GM23338 (cell line): ENCODE measurements at regions not wholly inside any gene's neighbourhood (a gene's known extent, or its start where the extent isn't known, plus 50 kb on each side); places are given as distances from the start of the nearest gene placed in this dataset.
"Not testable (repeated sequence)": the region's sequence is repeated elsewhere in the genome, so short reads cannot be mapped to it uniquely, and the experiment has no call there.

Experiments used
- ATAC-seq: fragments of 200-7000 bp; cut with Tn5 transposase; 3 replicates; pipeline ENCODE4 v1.9.1; 2020
- DNase-seq: peaks from one replicate; pipeline ENCODE4 v3.0.0-alpha.2; 2015; ENCODE audit warnings: low spot score
- H2AFZ ChIP-seq: fragments of 200-600 bp; sonication (generic); 2 replicates; pipeline ENCODE4 v1.8.0; 2016; ENCODE audit warnings: antibody characterized with exemption, mild to moderate bottlenecking, moderate library complexity
- H3F3A ChIP-seq: fragments of 200-600 bp; sonication (generic); replicated peaks from 2 replicates; pipeline ENCODE4 v1.8.0; 2017; ENCODE audit warnings: antibody characterized with exemption, mixed run types, low read depth
- H3K27ac ChIP-seq: fragments of 200-600 bp; sonication (generic); 2 replicates; pipeline ENCODE4 v1.6.1; 2016; ENCODE audit warnings: low read depth
- H3K27me3 ChIP-seq: fragments of 200-600 bp; sonication (generic); 2 replicates; pipeline ENCODE4 v1.8.0; 2016; ENCODE audit warnings: mild to moderate bottlenecking, mixed run types, moderate library complexity; ENCODE audit not compliant: insufficient read depth
- H3K36me3 ChIP-seq: fragments of 200-600 bp; sonication (generic); 2 replicates; pipeline ENCODE4 v1.8.0; 2016; ENCODE audit warnings: mild to moderate bottlenecking; ENCODE audit not compliant: insufficient read depth
- H3K4me1 ChIP-seq: fragments of 200-600 bp; sonication (generic); 2 replicates; pipeline ENCODE4 v1.8.0; 2016; ENCODE audit warnings: mild to moderate bottlenecking, moderate library complexity; ENCODE audit not compliant: insufficient read depth
- H3K4me2 ChIP-seq: fragments of 200-600 bp; sonication (generic); 2 replicates; pipeline ENCODE4 v1.7.1; 2017; ENCODE audit warnings: mixed run types
- H3K4me3 ChIP-seq: fragments of 200-600 bp; sonication (generic); 2 replicates; pipeline ENCODE4 v1.6.1; 2016; ENCODE audit warnings: mixed run types
- H3K79me2 ChIP-seq: fragments of 200-600 bp; sonication (generic); replicated peaks from 2 replicates; pipeline ENCODE4 v1.8.0; 2017; ENCODE audit warnings: mild to moderate bottlenecking; ENCODE audit not compliant: insufficient read depth
- H3K9me2 ChIP-seq: fragments of 200-600 bp; sonication (generic); 2 replicates; pipeline ENCODE4 v1.8.0; 2017; ENCODE audit not compliant: insufficient read depth
- H4K20me1 ChIP-seq: fragments of 200-600 bp; sonication (generic); replicated peaks from 2 replicates; pipeline ENCODE4 v1.8.0; 2017; ENCODE audit warnings: mild to moderate bottlenecking; ENCODE audit not compliant: insufficient read depth
- H3K27ac Mint-ChIP-seq: 2 replicates; pipeline ENCODE4 v1.8.0; 2020; ENCODE audit warnings: inconsistent platforms, mild to moderate bottlenecking, moderate library complexity, mixed read lengths
- H3K27me3 Mint-ChIP-seq: 3 replicates; pipeline ENCODE4 v1.8.0; 2022; ENCODE audit warnings: low read depth, mild to moderate bottlenecking, moderate library complexity, mixed read lengths, inconsistent platforms; ENCODE audit not compliant: insufficient read depth, poor library complexity
- H3K36me3 Mint-ChIP-seq: 3 replicates; pipeline ENCODE4 v1.8.0; 2021; ENCODE audit warnings: low read depth, mild to moderate bottlenecking, inconsistent platforms, moderate library complexity, mixed read lengths
- H3K4me1 Mint-ChIP-seq: 3 replicates; pipeline ENCODE4 v1.8.0; 2020; ENCODE audit warnings: mild to moderate bottlenecking, inconsistent platforms, mixed read lengths
- H3K4me3 Mint-ChIP-seq: 3 replicates; pipeline ENCODE4 v1.8.0; 2021; ENCODE audit warnings: moderate library complexity, mild to moderate bottlenecking, inconsistent platforms, mixed read lengths
- H3K9me3 Mint-ChIP-seq: 3 replicates; pipeline ENCODE4 v1.8.0; 2020; ENCODE audit warnings: moderate library complexity, mild to moderate bottlenecking, inconsistent platforms, mixed read lengths
- CREB1 ChIP-seq: fragments of 250-450 bp; sonication (Bioruptor Pico); IDR thresholded peaks from 2 replicates; pipeline ENCODE4 v1.5.0; 2020; ENCODE audit warnings: low read depth, mild to moderate bottlenecking, moderate library complexity
- EZH2phosphoT487 ChIP-seq: fragments of 200-600 bp; sonication (generic); IDR thresholded peaks from one replicate; pipeline ENCODE4 v1.8.1; 2018; ENCODE audit warnings: antibody characterized with exemption; ENCODE audit not compliant: unreplicated experiment
- NANOG ChIP-seq: IDR thresholded peaks from 2 replicates; pipeline ENCODE4 v1.6.1; 2016; ENCODE audit warnings: antibody characterized with exemption, borderline replicate concordance
- STAT1 ChIP-seq: IDR thresholded peaks from one replicate; pipeline ENCODE4 v1.6.1; 2016; ENCODE audit warnings: antibody characterized with exemption; ENCODE audit not compliant: unreplicated experiment
- ZNF331 ChIP-seq: fragments of 250-450 bp; sonication (Bioruptor Pico); IDR thresholded peaks from 2 replicates; pipeline ENCODE4 v1.5.0; 2020; ENCODE audit warnings: low read depth, mild to moderate bottlenecking, moderate library complexity
- TF ChIP-seq, protein P1 (sequence below): IDR thresholded peaks from 2 replicates; pipeline ENCODE4 v1.6.1; 2016; ENCODE audit warnings: antibody characterized with exemption
- TF ChIP-seq, protein P2 (sequence below), 2 experiments: fragments of 200-600 bp in 1 of 2; sonication (generic) in 1 of 2; conservative IDR thresholded peaks; 2 replicates each; pipeline versions ENCODE4 v1.5.1 to v1.6.1; 2016 to 2017; ENCODE audit warnings: antibody characterized with exemption in 2 of 2, low read depth in 2 of 2, mild to moderate bottlenecking in 2 of 2, moderate library complexity in 1 of 2
- TF ChIP-seq, protein P3 (sequence below): IDR thresholded peaks from one replicate; pipeline ENCODE4 v1.6.1; 2018; ENCODE audit warnings: antibody characterized with exemption; ENCODE audit not compliant: unreplicated experiment

DNA sequence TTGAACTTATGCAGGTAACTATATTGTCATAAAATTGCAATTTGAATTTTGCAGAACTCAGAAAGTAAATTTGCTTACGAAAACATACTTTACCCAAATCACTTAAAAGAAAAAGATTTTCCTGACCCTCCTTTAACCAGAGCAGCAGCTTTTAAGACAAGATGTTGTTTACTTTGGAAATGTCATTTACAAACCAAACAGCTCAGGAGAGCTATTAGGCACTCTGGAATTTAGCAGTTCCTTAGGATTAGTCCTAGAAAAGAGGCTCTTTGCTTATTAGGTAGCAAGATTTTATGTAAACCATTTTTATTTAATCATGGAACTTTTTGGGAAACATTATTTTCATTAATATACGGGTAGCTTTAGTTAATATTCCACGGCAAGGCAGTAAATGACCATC lies 765.7 kb upstream of the POU3F4 start:
- Histone ChIP-seq H3K36me3 (no peaks in the 10 kb centered on the region), H3K79me2 (no peaks in the 10 kb centered on the region), H4K20me1 (no peaks in the 10 kb centered on the region), H3K9me2 (no peaks in the 10 kb centered on the region), H3K4me3 (no peak overlapping the region), H3K27me3 (no peaks in the 10 kb centered on the region), H3K27ac (0 out of 2 replicates have a peak overlapping the region, but pooled peaks have one; percentile 9), H2AFZ (no peak overlapping the region), H3K4me1 (0 out of 2 replicates have a peak, but pooled peaks cover 3% of the 10 kb centered on the region), H3F3A (no peaks in the 10 kb centered on the region), H3K4me2 (no peak overlapping the region; the same call in 1 of the 2 replicates)
- Mint-ChIP-seq H3K27me3 (peaks cover 7% of the 10 kb centered on the region), H3K27ac (no peak overlapping the region), H3K4me1 (peaks cover 3% of the 10 kb centered on the region; the same call in 2 of the 3 replicates), H3K9me3 (peaks cover 5% of the 10 kb centered on the region), H3K4me3 (no peak overlapping the region), H3K36me3 (peaks cover 6% of the 10 kb centered on the region; the same call in 2 of the 3 replicates)
- no peak for DNase-seq
- ATAC-seq: no peak
- TF ChIP-seq NANOG (no peak), EZH2phosphoT487 (no peak), ZNF331 (CRISPR knock-in tag) (no peak), CREB1 (CRISPR knock-in tag) (no peak), STAT1 (no peak)
- TF ChIP-seq, protein P1, sequence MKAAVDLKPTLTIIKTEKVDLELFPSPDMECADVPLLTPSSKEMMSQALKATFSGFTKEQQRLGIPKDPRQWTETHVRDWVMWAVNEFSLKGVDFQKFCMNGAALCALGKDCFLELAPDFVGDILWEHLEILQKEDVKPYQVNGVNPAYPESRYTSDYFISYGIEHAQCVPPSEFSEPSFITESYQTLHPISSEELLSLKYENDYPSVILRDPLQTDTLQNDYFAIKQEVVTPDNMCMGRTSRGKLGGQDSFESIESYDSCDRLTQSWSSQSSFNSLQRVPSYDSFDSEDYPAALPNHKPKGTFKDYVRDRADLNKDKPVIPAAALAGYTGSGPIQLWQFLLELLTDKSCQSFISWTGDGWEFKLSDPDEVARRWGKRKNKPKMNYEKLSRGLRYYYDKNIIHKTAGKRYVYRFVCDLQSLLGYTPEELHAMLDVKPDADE: no peak
- TF ChIP-seq, protein P2, sequence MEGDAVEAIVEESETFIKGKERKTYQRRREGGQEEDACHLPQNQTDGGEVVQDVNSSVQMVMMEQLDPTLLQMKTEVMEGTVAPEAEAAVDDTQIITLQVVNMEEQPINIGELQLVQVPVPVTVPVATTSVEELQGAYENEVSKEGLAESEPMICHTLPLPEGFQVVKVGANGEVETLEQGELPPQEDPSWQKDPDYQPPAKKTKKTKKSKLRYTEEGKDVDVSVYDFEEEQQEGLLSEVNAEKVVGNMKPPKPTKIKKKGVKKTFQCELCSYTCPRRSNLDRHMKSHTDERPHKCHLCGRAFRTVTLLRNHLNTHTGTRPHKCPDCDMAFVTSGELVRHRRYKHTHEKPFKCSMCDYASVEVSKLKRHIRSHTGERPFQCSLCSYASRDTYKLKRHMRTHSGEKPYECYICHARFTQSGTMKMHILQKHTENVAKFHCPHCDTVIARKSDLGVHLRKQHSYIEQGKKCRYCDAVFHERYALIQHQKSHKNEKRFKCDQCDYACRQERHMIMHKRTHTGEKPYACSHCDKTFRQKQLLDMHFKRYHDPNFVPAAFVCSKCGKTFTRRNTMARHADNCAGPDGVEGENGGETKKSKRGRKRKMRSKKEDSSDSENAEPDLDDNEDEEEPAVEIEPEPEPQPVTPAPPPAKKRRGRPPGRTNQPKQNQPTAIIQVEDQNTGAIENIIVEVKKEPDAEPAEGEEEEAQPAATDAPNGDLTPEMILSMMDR (conservative IDR thresholded peaks at IDR 0.05; ENCODE audit: low read depth in 2 of 2): no peak

DNA sequence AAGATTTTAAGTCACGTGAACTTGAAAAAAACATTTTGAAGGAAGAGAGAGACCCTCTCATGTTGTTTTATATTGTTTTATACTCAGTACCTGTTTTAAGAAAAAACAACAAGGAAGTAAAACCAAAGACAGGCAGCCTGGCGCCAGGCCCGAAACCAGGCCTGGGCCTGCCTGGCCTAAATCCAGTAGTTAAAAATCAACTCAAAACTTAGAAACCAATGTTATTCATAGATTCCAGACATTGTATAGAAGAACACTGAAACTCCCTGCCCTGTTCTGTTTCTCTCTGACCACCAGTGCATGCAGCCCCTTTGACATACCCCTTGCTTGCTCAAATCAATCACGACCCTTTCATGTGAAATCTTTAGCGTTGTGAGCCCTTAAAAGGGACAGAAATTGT lies 762.4 kb upstream of the POU3F4 start:
- H3K27me3 ChIP-seq, H2AFZ ChIP-seq, H3F3A ChIP-seq, H3K79me2 ChIP-seq, H3K4me3 ChIP-seq, H3K4me3 Mint-ChIP-seq, H4K20me1 ChIP-seq, H3K27me3 Mint-ChIP-seq, H3K27ac ChIP-seq, H3K27ac Mint-ChIP-seq, H3K4me1 ChIP-seq, H3K9me3 Mint-ChIP-seq, H3K4me1 Mint-ChIP-seq, DNase-seq, ATAC-seq, H3K9me2 ChIP-seq, H3K4me2 ChIP-seq, H3K36me3 ChIP-seq: not testable (repeated sequence)
- peaks cover 11% of the 10 kb centered on the region; the same call in 2 of the 3 replicates for H3K36me3 Mint-ChIP-seq

DNA sequence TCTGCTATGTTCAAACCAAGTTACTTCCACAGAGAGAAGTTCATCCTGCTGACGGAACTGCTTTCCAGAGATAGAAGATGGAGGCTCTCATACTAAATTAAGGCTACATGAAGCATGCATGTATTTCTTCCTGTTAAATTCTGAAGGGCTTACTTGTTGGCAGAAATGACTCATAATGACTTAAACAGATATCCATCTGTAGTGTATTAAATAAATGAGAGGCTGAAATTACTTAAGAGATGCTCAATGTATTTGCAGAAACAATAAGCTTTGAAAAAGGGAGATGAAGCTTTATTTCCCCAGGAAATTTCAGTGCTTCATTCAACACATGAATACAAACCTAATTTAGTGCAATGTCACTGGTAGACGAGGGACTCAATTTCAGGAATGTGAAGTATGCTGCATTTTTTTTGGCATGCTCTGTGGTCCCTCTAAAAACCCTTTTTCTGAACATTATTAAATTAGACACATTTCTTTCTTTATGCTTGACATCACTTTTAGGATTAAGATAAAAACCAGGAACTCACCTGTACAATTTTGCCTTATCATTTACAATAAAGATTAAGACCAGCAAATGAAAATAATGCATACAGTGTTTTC lies 759.1 kb upstream of the POU3F4 start:
- Histone ChIP-seq H3F3A (no peaks in the 10 kb centered on the region), H3K4me1 (no peaks in the 10 kb centered on the region), H3K27me3 (no peaks in the 10 kb centered on the region), H3K9me2 (no peaks in the 10 kb centered on the region), H3K36me3 (no peaks in the 10 kb centered on the region), H2AFZ (no peak overlapping the region), H4K20me1 (no peaks in the 10 kb centered on the region), H3K27ac (no peak overlapping the region), H3K4me3 (no peak overlapping the region), H3K4me2 (no peak overlapping the region), H3K79me2 (no peaks in the 10 kb centered on the region)
- Mint-ChIP-seq H3K4me1 (peaks cover 4% of the 10 kb centered on the region; the same call in 1 of the 3 replicates), H3K4me3 (no peak overlapping the region), H3K27me3 (peaks cover 2% of the 10 kb centered on the region), H3K36me3 (peaks cover 11% of the 10 kb centered on the region; the same call in 2 of the 3 replicates), H3K9me3 (peaks cover 8% of the 10 kb centered on the region), H3K27ac (no peak overlapping the region)
- ATAC-seq: no peak
- TF ChIP-seq, protein P3, sequence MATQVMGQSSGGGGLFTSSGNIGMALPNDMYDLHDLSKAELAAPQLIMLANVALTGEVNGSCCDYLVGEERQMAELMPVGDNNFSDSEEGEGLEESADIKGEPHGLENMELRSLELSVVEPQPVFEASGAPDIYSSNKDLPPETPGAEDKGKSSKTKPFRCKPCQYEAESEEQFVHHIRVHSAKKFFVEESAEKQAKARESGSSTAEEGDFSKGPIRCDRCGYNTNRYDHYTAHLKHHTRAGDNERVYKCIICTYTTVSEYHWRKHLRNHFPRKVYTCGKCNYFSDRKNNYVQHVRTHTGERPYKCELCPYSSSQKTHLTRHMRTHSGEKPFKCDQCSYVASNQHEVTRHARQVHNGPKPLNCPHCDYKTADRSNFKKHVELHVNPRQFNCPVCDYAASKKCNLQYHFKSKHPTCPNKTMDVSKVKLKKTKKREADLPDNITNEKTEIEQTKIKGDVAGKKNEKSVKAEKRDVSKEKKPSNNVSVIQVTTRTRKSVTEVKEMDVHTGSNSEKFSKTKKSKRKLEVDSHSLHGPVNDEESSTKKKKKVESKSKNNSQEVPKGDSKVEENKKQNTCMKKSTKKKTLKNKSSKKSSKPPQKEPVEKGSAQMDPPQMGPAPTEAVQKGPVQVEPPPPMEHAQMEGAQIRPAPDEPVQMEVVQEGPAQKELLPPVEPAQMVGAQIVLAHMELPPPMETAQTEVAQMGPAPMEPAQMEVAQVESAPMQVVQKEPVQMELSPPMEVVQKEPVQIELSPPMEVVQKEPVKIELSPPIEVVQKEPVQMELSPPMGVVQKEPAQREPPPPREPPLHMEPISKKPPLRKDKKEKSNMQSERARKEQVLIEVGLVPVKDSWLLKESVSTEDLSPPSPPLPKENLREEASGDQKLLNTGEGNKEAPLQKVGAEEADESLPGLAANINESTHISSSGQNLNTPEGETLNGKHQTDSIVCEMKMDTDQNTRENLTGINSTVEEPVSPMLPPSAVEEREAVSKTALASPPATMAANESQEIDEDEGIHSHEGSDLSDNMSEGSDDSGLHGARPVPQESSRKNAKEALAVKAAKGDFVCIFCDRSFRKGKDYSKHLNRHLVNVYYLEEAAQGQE: no peak
- peak; percentile 1 for DNase-seq
